SK-N-SH treated with all-trans-retinoic acid at 6 μM for 48 hours (cell line): ENCODE measurements at regions not wholly inside any gene's neighbourhood (a gene's known extent, or its start where the extent isn't known, plus 50 kb on each side); places are given as distances from the start of the nearest gene placed in this dataset.

Source experiments
- PPARA ChIP-seq: fragments of 250-450 bp; sonication (Bioruptor Pico); IDR thresholded peaks from 2 replicates; pipeline ENCODE4 v1.5.0; 2020; ENCODE audit warnings: mild to moderate bottlenecking, borderline replicate concordance
- ZFP3 ChIP-seq: fragments of 250-450 bp; sonication (Bioruptor Pico); IDR thresholded peaks from 2 replicates; pipeline ENCODE4 v1.5.0; 2020; ENCODE audit warnings: mild to moderate bottlenecking, moderate library complexity
- ZNF8 ChIP-seq: fragments of 450-650 bp; formaldehyde crosslinking; IDR thresholded peaks from 2 replicates; pipeline ENCODE4 v1.5.0; 2020; ENCODE audit warnings: mild to moderate bottlenecking, moderate library complexity
- TF ChIP-seq, protein P1 (sequence below): fragments of 250-450 bp; sonication (Bioruptor Pico); IDR thresholded peaks from 2 replicates; pipeline ENCODE4 v1.5.1; 2020; ENCODE audit warnings: low read depth, mild to moderate bottlenecking, moderate library complexity
- TF ChIP-seq, protein P2 (sequence below): fragments of 250-450 bp; sonication (Bioruptor Pico); IDR thresholded peaks from 2 replicates; pipeline ENCODE4 v1.8.0; 2021; ENCODE audit warnings: low read depth, mild to moderate bottlenecking, moderate library complexity, borderline replicate concordance

DNA sequence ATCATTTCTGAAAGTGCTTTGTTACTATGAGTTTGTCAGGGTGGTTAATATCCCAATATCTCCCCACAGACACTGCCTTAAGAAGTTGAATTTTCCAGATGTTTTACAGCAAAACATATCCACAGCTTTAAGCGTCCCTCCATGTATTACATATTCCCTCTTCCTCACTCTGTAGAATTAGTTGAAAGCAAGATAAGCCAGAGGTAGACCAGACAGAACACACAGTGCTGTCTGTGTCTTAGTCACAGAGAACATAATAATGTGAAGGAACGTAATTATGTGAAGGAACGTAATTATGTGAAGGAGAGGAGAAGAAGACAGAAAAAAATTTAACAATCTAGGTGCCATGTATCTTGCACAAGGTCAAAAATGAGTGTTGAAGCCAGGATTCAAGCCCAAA lies 81.9 kb upstream of the LRATD1 start:
- TF ChIP-seq, protein P1, sequence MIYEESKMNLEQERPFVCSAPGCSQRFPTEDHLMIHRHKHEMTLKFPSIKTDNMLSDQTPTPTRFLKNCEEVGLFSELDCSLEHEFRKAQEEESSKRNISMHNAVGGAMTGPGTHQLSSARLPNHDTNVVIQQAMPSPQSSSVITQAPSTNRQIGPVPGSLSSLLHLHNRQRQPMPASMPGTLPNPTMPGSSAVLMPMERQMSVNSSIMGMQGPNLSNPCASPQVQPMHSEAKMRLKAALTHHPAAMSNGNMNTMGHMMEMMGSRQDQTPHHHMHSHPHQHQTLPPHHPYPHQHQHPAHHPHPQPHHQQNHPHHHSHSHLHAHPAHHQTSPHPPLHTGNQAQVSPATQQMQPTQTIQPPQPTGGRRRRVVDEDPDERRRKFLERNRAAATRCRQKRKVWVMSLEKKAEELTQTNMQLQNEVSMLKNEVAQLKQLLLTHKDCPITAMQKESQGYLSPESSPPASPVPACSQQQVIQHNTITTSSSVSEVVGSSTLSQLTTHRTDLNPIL (CRISPR knock-in tag), result no peak
- TF ChIP-seq PPARA (CRISPR knock-in tag) (no peak), ZNF8 (CRISPR knock-in tag) (no peak), ZFP3 (no peak)
- TF ChIP-seq, protein P2, sequence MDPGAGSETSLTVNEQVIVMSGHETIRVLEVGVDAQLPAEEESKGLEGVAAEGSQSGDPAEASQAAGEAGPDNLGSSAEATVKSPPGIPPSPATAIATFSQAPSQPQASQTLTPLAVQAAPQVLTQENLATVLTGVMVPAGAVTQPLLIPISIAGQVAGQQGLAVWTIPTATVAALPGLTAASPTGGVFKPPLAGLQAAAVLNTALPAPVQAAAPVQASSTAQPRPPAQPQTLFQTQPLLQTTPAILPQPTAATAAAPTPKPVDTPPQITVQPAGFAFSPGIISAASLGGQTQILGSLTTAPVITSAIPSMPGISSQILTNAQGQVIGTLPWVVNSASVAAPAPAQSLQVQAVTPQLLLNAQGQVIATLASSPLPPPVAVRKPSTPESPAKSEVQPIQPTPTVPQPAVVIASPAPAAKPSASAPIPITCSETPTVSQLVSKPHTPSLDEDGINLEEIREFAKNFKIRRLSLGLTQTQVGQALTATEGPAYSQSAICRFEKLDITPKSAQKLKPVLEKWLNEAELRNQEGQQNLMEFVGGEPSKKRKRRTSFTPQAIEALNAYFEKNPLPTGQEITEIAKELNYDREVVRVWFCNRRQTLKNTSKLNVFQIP (CRISPR knock-in tag), result no peak
